H9 (cell line): ENCODE measurements at regions not wholly inside any gene's neighbourhood (a gene's known extent, or its start where the extent isn't known, plus 50 kb on each side); places are given as distances from the start of the nearest gene placed in this dataset.

ENCODE experiments used
- DNase-seq: peaks from one replicate; pipeline ENCODE4 v3.0.0-alpha.2; 2017
- H2AFZ ChIP-seq: one replicate; pipeline ENCODE4 v1.6.1; 2013; ENCODE audit warnings: mild to moderate bottlenecking, low read length, control low read depth, moderate library complexity
- H2AK5ac ChIP-seq: 2 replicates; pipeline ENCODE4 v1.6.1; 2013; ENCODE audit warnings: low read length, control low read depth, mixed read lengths; ENCODE audit not compliant: insufficient read length
- H2BK120ac ChIP-seq: one replicate; pipeline ENCODE4 v1.6.1; 2013; ENCODE audit warnings: low read depth, mild to moderate bottlenecking, low read length, control low read depth, inconsistent platforms; ENCODE audit not compliant: poor library complexity, severe bottlenecking
- H2BK12ac ChIP-seq: 2 replicates; pipeline ENCODE4 v1.6.1; 2013; ENCODE audit warnings: low read length, control low read depth, mixed read lengths, low read depth; ENCODE audit not compliant: insufficient read length
- H2BK15ac ChIP-seq: 2 replicates; pipeline ENCODE4 v1.6.1; 2013; ENCODE audit warnings: low read depth, low read length, control low read depth
- H2BK20ac ChIP-seq: one replicate; pipeline ENCODE4 v1.6.1; 2013; ENCODE audit warnings: low read depth, mild to moderate bottlenecking, low read length, control low read depth, inconsistent platforms; ENCODE audit not compliant: poor library complexity, severe bottlenecking
- H2BK5ac ChIP-seq: 2 replicates; pipeline ENCODE4 v1.6.1; 2013; ENCODE audit warnings: low read length, control low read depth, mixed read lengths; ENCODE audit not compliant: insufficient read length
- H3K14ac ChIP-seq: 2 replicates; pipeline ENCODE4 v1.6.1; 2013; ENCODE audit warnings: low read length, control low read depth; ENCODE audit not compliant: insufficient read depth
- H3K18ac ChIP-seq: 2 replicates; pipeline ENCODE4 v1.6.1; 2013; ENCODE audit warnings: low read depth, mild to moderate bottlenecking, mixed read lengths, low read length, control low read depth; ENCODE audit not compliant: insufficient read length
- H3K23ac ChIP-seq: 2 replicates; pipeline ENCODE4 v1.6.1; 2013; ENCODE audit warnings: low read length, control low read depth, mixed read lengths, low read depth; ENCODE audit not compliant: insufficient read length
- H3K23me2 ChIP-seq: 2 replicates; pipeline ENCODE4 v1.6.1; 2013; ENCODE audit warnings: low read depth, mild to moderate bottlenecking, mixed read lengths, low read length, control low read depth; ENCODE audit not compliant: insufficient read length, poor library complexity, severe bottlenecking
- H3K27ac ChIP-seq: 2 replicates; pipeline ENCODE4 v1.5.1; 2013; ENCODE audit warnings: low read length, control low read depth, mixed read lengths, low read depth; ENCODE audit not compliant: insufficient read length
- H3K27me3 ChIP-seq: 2 replicates; pipeline ENCODE4 v1.6.1; 2013; ENCODE audit warnings: low read length, control low read depth, inconsistent platforms; ENCODE audit not compliant: insufficient read depth
- H3K4ac ChIP-seq: 2 replicates; pipeline ENCODE4 v1.6.1; 2013; ENCODE audit warnings: low read depth, mild to moderate bottlenecking, control low read depth, inconsistent platforms, low read length, moderate library complexity
- H3K4me1 ChIP-seq: 2 replicates; pipeline ENCODE4 v1.6.1; 2013; ENCODE audit warnings: low read length, control low read depth, inconsistent platforms; ENCODE audit not compliant: insufficient read depth
- H3K4me2 ChIP-seq: 2 replicates; pipeline ENCODE4 v1.6.1; 2013; ENCODE audit warnings: low read length, control low read depth, mixed read lengths; ENCODE audit not compliant: insufficient read length, insufficient read depth
- H3K56ac ChIP-seq: 2 replicates; pipeline ENCODE4 v1.6.1; 2013; ENCODE audit warnings: low read depth, mild to moderate bottlenecking, mixed read lengths, low read length, control low read depth; ENCODE audit not compliant: insufficient read length
- H3K79me1 ChIP-seq: 2 replicates; pipeline ENCODE4 v1.6.1; 2013; ENCODE audit warnings: low read depth, mild to moderate bottlenecking, moderate library complexity, low read length, control low read depth, inconsistent platforms; ENCODE audit not compliant: insufficient read depth, poor library complexity, severe bottlenecking
- H3K79me2 ChIP-seq: 2 replicates; pipeline ENCODE4 v1.6.1; 2013; ENCODE audit warnings: low read length, control low read depth, inconsistent platforms; ENCODE audit not compliant: insufficient read depth
- H3K9ac ChIP-seq: 2 replicates; pipeline ENCODE4 v1.6.1; 2013; ENCODE audit warnings: low read length, control low read depth, mixed read lengths; ENCODE audit not compliant: insufficient read length; ENCODE audit errors: extremely low read depth
- H3K9me3 ChIP-seq: one replicate; pipeline ENCODE4 v1.6.1; 2013; ENCODE audit warnings: low read depth, low read length, inconsistent platforms; ENCODE audit not compliant: control insufficient read depth
- H3T11ph ChIP-seq: one replicate; pipeline ENCODE4 v1.6.1; 2013; ENCODE audit warnings: mild to moderate bottlenecking, low read length, control low read depth, inconsistent platforms
- H4K20me1 ChIP-seq: one replicate; pipeline ENCODE4 v1.6.1; 2013; ENCODE audit not compliant: control insufficient read depth, insufficient read length, insufficient read depth
- H4K5ac ChIP-seq: 2 replicates; pipeline ENCODE4 v1.6.1; 2013; ENCODE audit warnings: low read depth, mild to moderate bottlenecking, mixed read lengths, low read length, control low read depth; ENCODE audit not compliant: insufficient read length
- H4K8ac ChIP-seq: replicated peaks from 2 replicates; pipeline ENCODE4 v1.6.1; 2013; ENCODE audit warnings: low read length, control low read depth, mixed read lengths, low read depth; ENCODE audit not compliant: insufficient read length
- H4K91ac ChIP-seq: 2 replicates; pipeline ENCODE4 v1.6.1; 2013; ENCODE audit warnings: low read depth, mild to moderate bottlenecking, moderate library complexity, mixed read lengths, low read length, control low read depth; ENCODE audit not compliant: insufficient read length
- H3K27ac Mint-ChIP-seq, 3 experiments: 2 replicates in 2 of 3; 3 replicates in 1 of 3; pipeline ENCODE4 v1.8.0; 2020 to 2021; ENCODE audit warnings: mixed read lengths in 3 of 3, mild to moderate bottlenecking in 1 of 3, moderate library complexity in 1 of 3
- H3K27me3 Mint-ChIP-seq: 2 replicates; pipeline ENCODE4 v1.8.0; 2021; ENCODE audit warnings: low read depth, mild to moderate bottlenecking, moderate library complexity, mixed read lengths
- H3K36me3 Mint-ChIP-seq, 3 experiments: 2 replicates in 2 of 3; 3 replicates in 1 of 3; pipeline ENCODE4 v1.8.0; 2020 to 2021; ENCODE audit warnings: low read depth in 3 of 3, mixed read lengths in 3 of 3; ENCODE audit not compliant: insufficient read depth in 1 of 3
- H3K4me1 Mint-ChIP-seq, 2 experiments: 2 replicates each; pipeline ENCODE4 v1.8.0; 2020; ENCODE audit warnings: mixed read lengths in 2 of 2
- H3K4me3 Mint-ChIP-seq, 2 experiments: 2 replicates in 1 of 2; 3 replicates in 1 of 2; pipeline ENCODE4 v1.8.0; 2020 to 2021; ENCODE audit warnings: mild to moderate bottlenecking in 2 of 2, mixed read lengths in 2 of 2, moderate library complexity in 1 of 2
- H3K9me3 Mint-ChIP-seq, 2 experiments: 2 replicates in 1 of 2; 3 replicates in 1 of 2; pipeline ENCODE4 v1.8.0; 2020; ENCODE audit warnings: mild to moderate bottlenecking in 2 of 2, mixed read lengths in 2 of 2, moderate library complexity in 1 of 2
- WGBS: extraction: QIAGEN DNeasy Blood & Tissue Kit; methylation state at CpG from one replicate; pipeline ENCODE4 v1.1.7; 2013; ENCODE audit warnings: missing lambda C conversion rate, low lambda C conversion rate, mixed read lengths; ENCODE audit not compliant: insufficient read length; ENCODE audit errors: extremely low coverage; 5-methylcytosine and 5-hydroxymethylcytosine counted together
- TF ChIP-seq, protein P1 (sequence below): fragments of 200-600 bp; sonication (generic); conservative IDR thresholded peaks from 3 replicates; pipeline ENCODE4 v1.8.0; 2021; ENCODE audit warnings: antibody characterized with exemption, mild to moderate bottlenecking

GRCh38 chr13:90884066-90884465, 463.4 kb upstream of the MIR17HG start:
- Histone ChIP-seq H3T11ph (no peak overlapping the region), H2BK5ac (no peak overlapping the region), H2BK20ac (no peak overlapping the region), H3K23ac (no peak overlapping the region), H3K27ac (no peak overlapping the region), H2AK5ac (no peak overlapping the region), H2BK120ac (no peak overlapping the region), H3K18ac (no peak overlapping the region), H2BK12ac (no peak overlapping the region), H4K5ac (no peak overlapping the region), H3K9ac (no peak overlapping the region), H3K4me1 (no peaks in the 10 kb centered on the region), H4K20me1 (no peaks in the 10 kb centered on the region), H4K91ac (no peak overlapping the region), H3K9me3 (no peaks in the 10 kb centered on the region), H4K8ac (no peak overlapping the region), H3K14ac (no peak overlapping the region), H3K23me2 (no peaks in the 10 kb centered on the region), H3K4ac (no peak overlapping the region), H3K27me3 (no peaks in the 10 kb centered on the region), H2AFZ (no peak overlapping the region), H2BK15ac (no peak overlapping the region), H3K79me2 (no peaks in the 10 kb centered on the region), H3K4me2 (no peak overlapping the region), H3K56ac (no peak overlapping the region), H3K79me1 (no peaks in the 10 kb centered on the region)
- Mint-ChIP-seq H3K4me3 (no peak overlapping the region), H3K36me3 (no peaks in the 10 kb centered on the region), H3K9me3 (no peaks in the 10 kb centered on the region), H3K27ac (no peak overlapping the region), H3K27me3 (no peaks in the 10 kb centered on the region), H3K4me1 (no peaks in the 10 kb centered on the region)
- no peak for DNase-seq
- TF ChIP-seq, protein P1, sequence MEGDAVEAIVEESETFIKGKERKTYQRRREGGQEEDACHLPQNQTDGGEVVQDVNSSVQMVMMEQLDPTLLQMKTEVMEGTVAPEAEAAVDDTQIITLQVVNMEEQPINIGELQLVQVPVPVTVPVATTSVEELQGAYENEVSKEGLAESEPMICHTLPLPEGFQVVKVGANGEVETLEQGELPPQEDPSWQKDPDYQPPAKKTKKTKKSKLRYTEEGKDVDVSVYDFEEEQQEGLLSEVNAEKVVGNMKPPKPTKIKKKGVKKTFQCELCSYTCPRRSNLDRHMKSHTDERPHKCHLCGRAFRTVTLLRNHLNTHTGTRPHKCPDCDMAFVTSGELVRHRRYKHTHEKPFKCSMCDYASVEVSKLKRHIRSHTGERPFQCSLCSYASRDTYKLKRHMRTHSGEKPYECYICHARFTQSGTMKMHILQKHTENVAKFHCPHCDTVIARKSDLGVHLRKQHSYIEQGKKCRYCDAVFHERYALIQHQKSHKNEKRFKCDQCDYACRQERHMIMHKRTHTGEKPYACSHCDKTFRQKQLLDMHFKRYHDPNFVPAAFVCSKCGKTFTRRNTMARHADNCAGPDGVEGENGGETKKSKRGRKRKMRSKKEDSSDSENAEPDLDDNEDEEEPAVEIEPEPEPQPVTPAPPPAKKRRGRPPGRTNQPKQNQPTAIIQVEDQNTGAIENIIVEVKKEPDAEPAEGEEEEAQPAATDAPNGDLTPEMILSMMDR, result no peak
- WGBS, result no CpG with 5 or more reads among the region's 5 CpGs
